ENCODE measurements at regions not wholly inside any gene's neighbourhood (a gene's known extent, or its start where the extent isn't known, plus 50 kb on each side); places are given as distances from the start of the nearest gene placed in this dataset.

- TF ChIP-seq REST (IDR thresholded peaks at IDR 0.05; ENCODE audit: low read depth): no peak
- no peak for TF ChIP-seq CEBPB (IDR thresholded peaks at IDR 0.05)
- TF ChIP-seq USF1 (IDR thresholded peaks at IDR 0.05): no peak
- TF ChIP-seq CREB1 (IDR thresholded peaks at IDR 0.05; ENCODE audit: low read depth): no peak
- TF ChIP-seq TEAD4 (IDR thresholded peaks at IDR 0.05): no peak
- TF ChIP-seq RAD21 (IDR thresholded peaks at IDR 0.05; ENCODE audit: low read depth): no peak
- TF ChIP-seq ZBTB7A (IDR thresholded peaks at IDR 0.05; ENCODE audit: low read depth): no peak
- no peak for TF ChIP-seq TAF1 (IDR thresholded peaks at IDR 0.05; ENCODE audit: low read depth)
- TF ChIP-seq EGR1 (IDR thresholded peaks at IDR 0.05): no peak
- no peak for TF ChIP-seq MAX (IDR thresholded peaks at IDR 0.05)
- no peak for TF ChIP-seq EP300 (IDR thresholded peaks at IDR 0.05; ENCODE audit: borderline replicate concordance)
- no peak for TF ChIP-seq YY1 (IDR thresholded peaks at IDR 0.05; ENCODE audit: low read depth)
- TF ChIP-seq TCF12 (IDR thresholded peaks at IDR 0.05; ENCODE audit: low read depth): no peak
- no peak for TF ChIP-seq FOXM1 (IDR thresholded peaks at IDR 0.05; ENCODE audit: borderline replicate concordance, low read depth)
- TF ChIP-seq NFIC (IDR thresholded peaks at IDR 0.05): no peak
Measured at GRCh38 chr2:176525086-176525485, 255.8 kb downstream of the MTX2 start.

- TF ChIP-seq EP300 (IDR thresholded peaks at IDR 0.05; ENCODE audit: borderline replicate concordance) (peak; percentile 89), USF1 (IDR thresholded peaks at IDR 0.05) (no peak), CEBPB (IDR thresholded peaks at IDR 0.05) (no peak), ZBTB7A (IDR thresholded peaks at IDR 0.05; ENCODE audit: low read depth) (no peak), MAX (IDR thresholded peaks at IDR 0.05) (peak; percentile 16; the same call in 1 of the 2 replicates), CREB1 (IDR thresholded peaks at IDR 0.05; ENCODE audit: low read depth) (no peak), REST (IDR thresholded peaks at IDR 0.05; ENCODE audit: low read depth) (no peak), TEAD4 (IDR thresholded peaks at IDR 0.05) (peak; percentile 67), TCF12 (IDR thresholded peaks at IDR 0.05; ENCODE audit: low read depth) (peak; percentile 83), FOXM1 (IDR thresholded peaks at IDR 0.05; ENCODE audit: borderline replicate concordance, low read depth) (peak; percentile 85), RAD21 (IDR thresholded peaks at IDR 0.05; ENCODE audit: low read depth) (no peak), EGR1 (IDR thresholded peaks at IDR 0.05) (no peak), NFIC (IDR thresholded peaks at IDR 0.05) (peak; percentile 95)
Measured at GRCh38 chr2:176526995-176527901, 258.0 kb downstream of the MTX2 start.

GRCh38 chr2:176531608-176532007, 262.4 kb downstream of the MTX2 start:
- TF ChIP-seq CREB1 (IDR thresholded peaks at IDR 0.05; ENCODE audit: low read depth): no peak
- TF ChIP-seq TCF12 (IDR thresholded peaks at IDR 0.05; ENCODE audit: low read depth): no peak
- no peak for TF ChIP-seq EP300 (IDR thresholded peaks at IDR 0.05; ENCODE audit: borderline replicate concordance)
- TF ChIP-seq REST (IDR thresholded peaks at IDR 0.05; ENCODE audit: low read depth): no peak
- no peak for TF ChIP-seq CEBPB (IDR thresholded peaks at IDR 0.05)
- TF ChIP-seq YY1 (IDR thresholded peaks at IDR 0.05; ENCODE audit: low read depth): no peak

- no peak for TF ChIP-seq REST (IDR thresholded peaks at IDR 0.05; ENCODE audit: low read depth)
- TF ChIP-seq TAF1 (IDR thresholded peaks at IDR 0.05; ENCODE audit: low read depth): no peak
- no peak for TF ChIP-seq CREB1 (IDR thresholded peaks at IDR 0.05; ENCODE audit: low read depth)
- TF ChIP-seq EP300 (IDR thresholded peaks at IDR 0.05; ENCODE audit: borderline replicate concordance): no peak
- TF ChIP-seq FOXM1 (IDR thresholded peaks at IDR 0.05; ENCODE audit: borderline replicate concordance, low read depth): no peak
- TF ChIP-seq USF1 (IDR thresholded peaks at IDR 0.05): no peak
- no peak for TF ChIP-seq EGR1 (IDR thresholded peaks at IDR 0.05)
- TF ChIP-seq RAD21 (IDR thresholded peaks at IDR 0.05; ENCODE audit: low read depth): no peak
- no peak for TF ChIP-seq CEBPB (IDR thresholded peaks at IDR 0.05)
- TF ChIP-seq TCF12 (IDR thresholded peaks at IDR 0.05; ENCODE audit: low read depth): no peak
- TF ChIP-seq TEAD4 (IDR thresholded peaks at IDR 0.05): no peak
- TF ChIP-seq NFIC (IDR thresholded peaks at IDR 0.05): no peak
Measured at GRCh38 chr2:176533505-176534193, 264.4 kb downstream of the MTX2 start.
